Suppressor macrophage (primary cell): ENCODE measurements at regions not wholly inside any gene's neighbourhood (a gene's known extent, or its start where the extent isn't known, plus 50 kb on each side); places are given as distances from the start of the nearest gene placed in this dataset.

ENCODE experiments used
- DNase-seq, 4 experiments: peaks; one replicate each; pipeline ENCODE4 v3.0.0-alpha.2; 2020 to 2022

DNA sequence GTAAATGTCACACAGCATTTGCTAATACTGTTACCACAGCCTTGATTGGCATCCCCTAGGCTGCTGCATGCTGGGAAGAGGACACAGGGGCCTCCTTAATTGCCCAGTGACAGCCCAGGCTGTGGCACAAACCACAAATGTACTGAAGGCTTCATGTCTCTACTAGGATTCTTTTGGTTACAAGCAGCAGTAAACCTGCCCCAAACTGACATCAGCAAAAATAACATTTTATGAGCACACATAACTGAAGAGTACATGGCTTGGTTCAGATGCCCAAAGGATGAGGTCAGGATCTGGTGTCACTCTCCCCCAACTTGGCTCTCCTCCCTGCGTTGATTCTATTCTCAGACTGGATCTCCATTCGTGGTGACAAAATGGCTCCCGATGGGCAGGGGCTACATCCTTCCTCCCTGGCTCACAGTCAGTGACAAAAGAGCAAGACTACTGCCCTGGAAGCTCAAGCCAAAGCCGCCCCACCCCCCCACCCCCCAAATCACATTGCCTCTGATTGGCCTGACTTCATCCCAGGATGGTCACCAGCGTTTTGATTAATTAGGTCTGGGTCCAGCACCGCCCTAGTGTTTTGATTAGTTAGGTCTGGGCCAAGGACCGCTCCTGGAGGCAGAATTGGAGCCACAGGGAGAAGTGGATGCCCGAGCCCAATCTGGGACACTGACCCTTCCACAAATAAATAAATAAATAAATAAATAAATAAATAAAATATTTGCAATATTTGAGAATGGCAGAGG lies 180.5 kb upstream of the RBPJ start:
- DNase-seq, result no peak

DNA sequence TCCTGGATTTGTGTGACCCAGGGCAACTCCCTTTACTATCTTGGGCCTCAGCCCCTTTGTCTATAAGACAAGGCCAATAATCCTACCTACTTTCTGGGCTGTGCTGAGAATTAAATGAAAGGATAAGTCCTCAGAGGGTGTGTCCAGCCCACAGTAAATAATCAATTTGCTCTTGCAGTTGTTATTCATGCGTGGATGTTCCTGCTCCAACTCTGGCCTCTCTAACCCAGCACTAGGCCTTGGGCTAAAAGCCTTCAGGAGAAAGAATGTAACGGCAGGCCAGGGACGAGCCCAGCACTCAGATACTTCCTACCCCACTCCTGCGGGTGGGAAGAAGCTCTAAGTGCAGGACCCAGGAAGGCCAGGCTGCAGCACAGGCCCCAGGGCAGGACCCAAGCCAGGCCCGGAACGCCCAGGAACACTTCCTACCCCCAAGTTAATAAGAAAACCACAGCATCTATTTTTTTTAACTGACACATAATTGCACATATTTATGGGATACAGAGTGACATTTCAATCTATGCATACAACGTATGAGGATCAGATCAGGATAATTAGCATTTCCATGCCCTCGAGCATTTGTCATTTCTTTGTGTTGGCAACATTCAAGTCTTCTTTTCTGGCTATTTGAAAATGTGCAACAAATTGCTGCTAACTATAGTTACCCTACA lies 179.6 kb upstream of the RBPJ start:
- no peak for DNase-seq

GRCh38 chr4:26141911-26142638 lies 178.7 kb upstream of the RBPJ start:
- peak; percentile 66 to 80 (median 77) for DNase-seq

DNA sequence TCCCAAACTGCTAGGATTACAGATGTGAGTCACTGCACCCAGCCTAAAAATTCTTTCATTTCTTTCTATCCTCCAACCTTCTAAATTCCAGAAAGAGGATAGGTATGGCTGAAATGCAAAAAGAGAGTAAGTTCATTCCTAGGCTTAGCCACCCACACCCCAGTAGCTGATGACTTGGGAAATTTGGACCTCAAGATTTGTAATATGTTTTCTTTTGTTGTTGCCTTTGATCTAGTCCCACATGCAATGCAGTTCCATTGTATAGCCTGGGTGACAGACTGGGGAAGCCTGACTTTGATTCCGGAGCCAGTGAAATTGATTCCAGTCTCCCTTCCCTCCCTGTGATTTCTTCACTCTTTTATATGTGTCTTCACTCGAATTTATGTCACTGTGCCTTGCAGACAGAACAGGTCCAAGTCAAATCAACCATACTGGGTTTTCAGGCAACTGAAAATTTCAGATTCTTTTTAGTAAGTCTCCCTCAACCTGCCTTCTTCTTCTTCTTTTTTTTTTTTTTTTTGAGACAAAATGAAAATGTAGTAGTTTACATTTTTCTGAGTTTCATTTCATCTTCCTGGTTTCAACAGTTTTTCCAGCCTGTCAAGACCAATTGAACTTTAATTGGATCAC lies 176.2 kb upstream of the RBPJ start:
- peak in 2 of 4 experiments; percentile 30 to 38 for DNase-seq

DNA sequence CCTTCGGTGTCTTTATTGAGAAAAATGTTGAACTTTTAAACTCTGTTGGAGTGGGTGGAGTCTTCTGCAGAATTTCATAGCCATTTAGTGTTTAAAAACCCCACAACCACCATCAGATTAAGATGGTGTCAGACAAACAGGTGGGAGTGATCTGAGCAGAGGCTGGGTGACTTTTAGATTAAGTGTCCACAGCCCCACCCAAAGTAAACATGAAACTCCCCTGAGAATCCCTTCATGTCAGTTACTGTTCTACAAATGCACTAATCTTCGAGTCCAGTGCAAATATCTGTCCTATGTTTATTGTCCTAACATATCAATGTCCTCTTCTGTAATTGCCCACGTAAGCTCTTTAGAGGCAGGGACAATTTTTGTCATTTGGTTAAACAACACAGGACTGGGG lies 175.6 kb upstream of the RBPJ start:
- no peak for DNase-seq

GRCh38 chr4:26148927-26149326 lies 171.9 kb upstream of the RBPJ start:
- peak; percentile 28 to 71 (median 44) for DNase-seq

DNA sequence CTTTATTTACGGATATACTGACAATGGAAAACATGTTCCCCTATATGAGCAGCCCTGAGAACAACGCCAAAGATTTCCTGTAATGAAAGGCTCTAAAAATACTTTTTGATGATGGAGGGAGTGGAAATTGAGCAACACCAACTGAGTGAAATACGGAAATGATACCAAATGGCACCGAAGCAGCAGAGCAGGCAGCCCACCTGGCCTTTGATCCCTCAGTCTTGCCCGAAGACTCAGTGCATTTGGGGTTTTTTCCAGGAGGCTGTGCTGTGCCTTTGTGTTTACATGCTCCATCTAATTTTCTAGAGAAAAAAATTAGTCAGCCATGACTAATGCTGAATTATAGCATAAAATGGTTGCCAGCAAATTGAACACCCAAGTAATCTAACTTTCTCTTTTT lies 169.9 kb upstream of the RBPJ start:
- DNase-seq, result peak; percentile 58 to 85 (median 71)

GRCh38 chr4:26151615-26152014 lies 169.2 kb upstream of the RBPJ start:
- no peak for DNase-seq

GRCh38 chr4:26152056-26152455 lies 168.8 kb upstream of the RBPJ start:
- no peak for DNase-seq

DNA sequence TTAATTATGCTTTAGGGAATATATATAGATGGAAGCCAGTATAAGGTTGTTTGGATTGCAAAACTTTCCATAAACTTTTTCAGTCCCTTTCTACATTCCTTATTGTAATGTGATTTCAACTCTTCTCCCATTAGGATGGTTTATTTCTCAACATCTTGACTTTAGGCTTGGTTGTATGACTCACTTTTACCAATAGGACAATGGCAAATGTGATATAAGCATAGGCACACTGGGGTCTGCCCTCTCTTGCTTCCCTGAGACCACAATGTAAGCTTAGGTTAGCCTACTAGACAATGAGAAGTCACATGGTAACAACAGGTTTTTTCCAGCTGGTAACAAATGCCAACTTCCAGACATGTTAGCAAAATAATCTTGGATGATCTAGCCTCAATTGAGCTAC lies 163.3 kb upstream of the RBPJ start:
- DNase-seq, result no peak

GRCh38 chr4:26160591-26160990 lies 160.2 kb upstream of the RBPJ start:
- DNase-seq, result peak in 2 of 4 experiments; percentile 20 to 36

GRCh38 chr4:26161030-26161824 lies 159.6 kb upstream of the RBPJ start:
- no peak for DNase-seq

GRCh38 chr4:26162101-26162500 lies 158.7 kb upstream of the RBPJ start:
- DNase-seq, result no peak

DNA sequence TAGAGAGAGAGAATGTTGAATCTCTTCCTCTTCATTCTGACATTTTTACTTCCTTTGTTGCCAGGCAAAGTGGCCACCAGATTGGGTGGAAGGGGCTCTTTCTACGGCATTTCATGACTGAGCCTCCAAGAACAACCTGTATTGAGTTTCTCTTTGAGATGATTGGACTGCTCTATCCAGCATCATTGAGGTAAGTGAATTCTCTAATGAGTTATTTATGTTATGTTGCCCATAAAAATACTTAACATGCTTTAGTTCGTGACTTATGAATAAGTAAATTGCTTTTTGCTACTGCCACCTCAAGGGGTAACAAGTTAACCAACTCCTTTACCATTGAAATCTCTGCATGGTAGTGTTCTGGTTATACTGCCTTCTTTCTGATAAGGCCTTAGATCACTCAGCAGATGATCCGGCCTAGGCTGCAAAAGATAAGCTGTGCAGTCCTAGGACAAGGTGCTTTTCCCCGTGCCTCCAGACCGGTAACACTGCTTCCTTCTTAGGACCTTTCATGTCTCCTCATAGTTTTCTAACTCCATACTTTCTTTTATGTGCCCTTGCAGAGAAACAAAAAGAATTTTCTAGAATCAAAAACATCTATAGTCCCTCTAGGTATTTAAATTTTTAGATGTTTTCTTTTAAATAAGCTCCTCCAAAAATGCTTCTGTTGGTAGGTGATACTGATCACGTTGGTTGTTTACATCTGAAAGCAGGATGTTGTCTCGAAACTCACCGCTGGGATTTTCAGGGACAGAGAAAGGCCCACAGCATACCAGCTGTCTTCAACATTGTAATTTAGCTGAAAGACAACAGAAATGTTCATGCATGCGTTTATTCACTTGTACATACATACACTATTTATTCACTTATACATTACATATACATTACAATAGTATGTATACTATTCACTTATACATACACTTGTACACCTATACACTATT lies 157.1 kb upstream of the RBPJ start:
- no peak for DNase-seq

GRCh38 chr4:26171501-26171900 lies 149.3 kb upstream of the RBPJ start:
- no peak for DNase-seq

DNA sequence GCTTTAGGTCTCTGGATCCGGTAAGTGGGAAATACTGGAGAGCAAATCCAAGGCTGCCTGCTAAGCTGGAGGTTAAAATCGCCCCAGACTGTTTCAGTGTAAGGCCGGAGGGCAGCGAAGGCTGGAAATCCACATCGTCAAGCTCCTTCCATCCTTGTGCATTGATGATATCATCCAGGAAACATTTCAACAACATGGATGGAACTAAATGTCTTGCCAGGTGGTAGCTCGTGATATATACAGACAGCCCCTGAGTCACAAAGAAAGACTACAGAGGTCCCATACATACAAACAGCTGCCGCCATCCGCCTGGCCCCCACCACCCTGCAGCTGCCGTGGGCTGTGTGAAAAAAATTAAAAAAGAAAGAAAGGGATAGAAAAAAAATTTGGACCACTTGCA lies 148.9 kb upstream of the RBPJ start:
- DNase-seq, result no peak

DNA sequence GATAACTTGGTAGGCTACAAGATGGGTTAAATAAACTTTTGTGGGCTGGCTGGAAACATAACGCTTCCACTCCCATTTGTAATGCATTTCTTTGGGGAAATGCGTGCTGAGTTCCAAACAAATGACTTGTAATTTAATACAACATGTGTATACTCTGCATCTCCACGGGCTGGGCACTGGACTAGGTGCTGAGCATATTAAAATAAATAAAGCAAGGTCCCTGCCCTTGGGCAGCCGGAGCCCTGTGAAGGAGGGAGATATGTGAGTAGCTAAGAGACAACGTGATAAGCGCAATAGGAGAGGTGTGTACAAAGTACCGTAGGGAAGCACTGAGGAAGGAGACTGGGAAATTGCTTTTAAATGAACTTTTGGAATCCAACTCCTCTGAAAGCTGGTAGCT lies 147.2 kb upstream of the RBPJ start:
- DNase-seq, result no peak

- DNase-seq, result no peak
Measured at GRCh38 chr4:26174027-26174426, 146.8 kb upstream of the RBPJ start.

DNA sequence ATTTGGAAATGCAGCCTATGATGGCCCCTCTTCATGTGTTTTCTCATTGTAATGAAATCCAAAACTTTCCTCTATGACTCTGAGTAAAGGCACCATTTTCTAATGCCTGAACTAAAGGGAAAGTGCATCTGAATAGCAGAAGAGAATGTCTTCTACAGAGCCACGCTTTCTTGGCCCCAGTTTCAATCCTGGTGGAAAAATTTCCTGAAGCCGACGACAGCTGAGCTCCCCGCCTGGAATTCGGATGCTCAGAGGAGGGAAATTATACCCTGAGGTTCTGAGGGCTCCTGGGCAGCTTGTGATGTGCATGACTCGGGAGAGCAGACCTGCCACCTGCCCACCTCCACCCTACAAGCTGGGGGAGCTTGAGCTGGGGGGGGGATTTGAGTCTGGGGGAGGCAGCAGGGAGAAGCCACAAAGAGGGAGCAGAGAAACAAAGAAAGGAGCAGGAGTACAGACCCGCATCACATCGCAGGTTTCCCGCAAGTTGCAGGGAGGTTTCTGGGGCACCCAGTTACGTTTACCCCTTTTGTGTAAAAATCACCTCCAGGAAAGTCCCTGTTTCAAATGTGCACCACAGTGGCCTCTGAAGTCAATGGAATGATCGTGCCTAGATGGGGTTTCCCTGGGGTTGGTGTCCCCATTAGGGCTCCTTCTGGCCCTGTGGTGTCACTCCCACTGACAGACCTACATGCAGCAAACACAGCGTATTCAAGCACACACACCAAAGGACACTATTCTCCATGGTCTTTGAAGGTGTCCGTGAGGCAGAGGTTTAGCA lies 145.6 kb upstream of the RBPJ start:
- no peak for DNase-seq

- DNase-seq, result no peak
Measured at GRCh38 chr4:26175905-26176470, 144.8 kb upstream of the RBPJ start.
